ENCODE measurements at regions not wholly inside any gene's neighbourhood (a gene's known extent, or its start where the extent isn't known, plus 50 kb on each side); places are given as distances from the start of the nearest gene placed in this dataset.

- Histone ChIP-seq H3K9me2 (no peaks in the 10 kb centered on the region), H3F3A (replicated peaks; ENCODE audit: insufficient read depth) (no peaks in the 10 kb centered on the region), H3K79me2 (ENCODE audit: insufficient read depth) (no peaks in the 10 kb centered on the region), H3K27ac (ENCODE audit: low read depth in 2 of 2, low read length in 1 of 2) (no peak overlapping the region), H2AFZ (ENCODE audit: low read depth) (no peak overlapping the region), H4K20me1 (ENCODE audit: insufficient read depth) (no peaks in the 10 kb centered on the region), H3K9me3 (no peaks in the 10 kb centered on the region), H3K36me3 (replicated peaks in 1 of 2; ENCODE audit: control insufficient read depth in 1 of 2, insufficient read depth in 2 of 2, low read length in 1 of 2) (no peaks in the 10 kb centered on the region), H3K4me1 (ENCODE audit: control insufficient read depth in 1 of 2, insufficient read depth in 2 of 2, low read depth in 1 of 2, low read length in 1 of 2) (peaks cover 0 to 21% of the 10 kb centered on the region in 2 experiments; a peak in 1 of 4 replicates), H3K9ac (no peak overlapping the region), H3K4me3 (ENCODE audit: low read depth in 2 of 2, low read length in 1 of 2) (no peak overlapping the region), H3K4me2 (no peak overlapping the region), H3K27me3 (ENCODE audit: insufficient read depth) (peaks cover 7% of the 10 kb centered on the region; the same call in 1 of the 2 replicates)
- CTCF ChIA-PET = interaction anchor here (0.6 to 12.3 kb wide), 14 partner anchors 11 to 283 kb away, joined by 3 to 129 read pairs (median 4); no protein-coding TSS in a partner anchor
- WGBS (ENCODE audit: low lambda C conversion rate) = 77% methylated on average over 6 of the region's 6 CpGs
- TF ChIP-seq ELF1 (IDR thresholded peaks at IDR 0.05) (no peak), RAD21 (IDR thresholded peaks at IDR 0.05; ENCODE audit: low read length) (peak; percentile 22; the same call in 1 of the 2 replicates), NFIC (IDR thresholded peaks at IDR 0.05; ENCODE audit: borderline replicate concordance) (no peak), TEAD4 (IDR thresholded peaks at IDR 0.05; ENCODE audit: borderline replicate concordance, insufficient read depth) (no peak), SMC3 (IDR thresholded peaks at IDR 0.05; ENCODE audit: low read depth, low read length) (peak; percentile 18; the same call in 1 of the 2 replicates)
- DNase-seq = no peak
- POLR2A ChIA-PET = interaction anchor here (2.6 kb wide), 1 partner anchor 80 kb away, joined by 12 read pairs; no protein-coding TSS in a partner anchor
Measured at GRCh38 chr2:105518897-105519296, 120.0 kb upstream of the FHL2 start.

- Histone ChIP-seq H3K4me3 (ENCODE audit: low read depth in 2 of 2, low read length in 1 of 2) (no peak overlapping the region), H3F3A (replicated peaks; ENCODE audit: insufficient read depth) (no peaks in the 10 kb centered on the region), H4K20me1 (ENCODE audit: insufficient read depth) (no peaks in the 10 kb centered on the region), H3K79me2 (ENCODE audit: insufficient read depth) (no peaks in the 10 kb centered on the region), H3K4me1 (ENCODE audit: control insufficient read depth in 1 of 2, insufficient read depth in 2 of 2, low read depth in 1 of 2, low read length in 1 of 2) (peaks cover 0 to 21% of the 10 kb centered on the region in 2 experiments; a peak in 1 of 4 replicates), H2AFZ (ENCODE audit: low read depth) (no peak overlapping the region), H3K4me2 (no peak overlapping the region), H3K9me2 (no peaks in the 10 kb centered on the region), H3K27ac (ENCODE audit: low read depth in 2 of 2, low read length in 1 of 2) (no peak overlapping the region; a peak in 1 of 4 replicates), H3K36me3 (replicated peaks in 1 of 2; ENCODE audit: control insufficient read depth in 1 of 2, insufficient read depth in 2 of 2, low read length in 1 of 2) (no peaks in the 10 kb centered on the region), H3K27me3 (ENCODE audit: insufficient read depth) (peaks cover 13% of the 10 kb centered on the region; the same call in 1 of the 2 replicates), H3K9me3 (no peaks in the 10 kb centered on the region), H3K9ac (no peak overlapping the region)
- POLR2A ChIA-PET = interaction anchor here (2.6 kb wide), 1 partner anchor 80 kb away, joined by 12 read pairs; no protein-coding TSS in a partner anchor
- WGBS (ENCODE audit: low lambda C conversion rate) = 55% methylated on average over 6 of the region's 8 CpGs
- CTCF ChIA-PET = interaction anchor here (0.6 to 12.3 kb wide), 18 partner anchors 9 to 178 kb away, joined by 3 to 129 read pairs (median 4); no protein-coding TSS in a partner anchor
- peak; percentile 7; the same call in 1 of the 2 replicates for TF ChIP-seq SMC3 (IDR thresholded peaks at IDR 0.05; ENCODE audit: low read depth, low read length)
- TF ChIP-seq CHD2 (IDR thresholded peaks at IDR 0.05; ENCODE audit: low read length, partially characterized antibody) = peak; percentile 18
- TF ChIP-seq RXRA (IDR thresholded peaks at IDR 0.05; ENCODE audit: borderline replicate concordance, low read depth) = no peak
- TF ChIP-seq RCOR1 (IDR thresholded peaks at IDR 0.05; ENCODE audit: low read length) = peak; percentile 35; the same call in 1 of the 2 replicates
- TF ChIP-seq, protein P1, sequence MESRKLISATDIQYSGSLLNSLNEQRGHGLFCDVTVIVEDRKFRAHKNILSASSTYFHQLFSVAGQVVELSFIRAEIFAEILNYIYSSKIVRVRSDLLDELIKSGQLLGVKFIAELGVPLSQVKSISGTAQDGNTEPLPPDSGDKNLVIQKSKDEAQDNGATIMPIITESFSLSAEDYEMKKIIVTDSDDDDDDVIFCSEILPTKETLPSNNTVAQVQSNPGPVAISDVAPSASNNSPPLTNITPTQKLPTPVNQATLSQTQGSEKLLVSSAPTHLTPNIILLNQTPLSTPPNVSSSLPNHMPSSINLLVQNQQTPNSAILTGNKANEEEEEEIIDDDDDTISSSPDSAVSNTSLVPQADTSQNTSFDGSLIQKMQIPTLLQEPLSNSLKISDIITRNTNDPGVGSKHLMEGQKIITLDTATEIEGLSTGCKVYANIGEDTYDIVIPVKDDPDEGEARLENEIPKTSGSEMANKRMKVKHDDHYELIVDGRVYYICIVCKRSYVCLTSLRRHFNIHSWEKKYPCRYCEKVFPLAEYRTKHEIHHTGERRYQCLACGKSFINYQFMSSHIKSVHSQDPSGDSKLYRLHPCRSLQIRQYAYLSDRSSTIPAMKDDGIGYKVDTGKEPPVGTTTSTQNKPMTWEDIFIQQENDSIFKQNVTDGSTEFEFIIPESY (IDR thresholded peaks at IDR 0.05; ENCODE audit: borderline replicate concordance, low read depth) = no peak
- peak; percentile 22; the same call in 1 of the 2 replicates for TF ChIP-seq RAD21 (IDR thresholded peaks at IDR 0.05; ENCODE audit: low read length)
- no peak for TF ChIP-seq EZH2phosphoT487 (IDR thresholded peaks at IDR 0.05; ENCODE audit: borderline replicate concordance, low read depth)
- no peak for TF ChIP-seq MAX (IDR thresholded peaks at IDR 0.05; ENCODE audit: low read depth)
- peak; percentile 38 for DNase-seq
Measured at GRCh38 chr2:105517814-105518705, 119.2 kb upstream of the FHL2 start.

Measured in SK-N-SH (cell line).